ENCODE measurements at regions not wholly inside any gene's neighbourhood (a gene's known extent, or its start where the extent isn't known, plus 50 kb on each side); places are given as distances from the start of the nearest gene placed in this dataset.

DNA sequence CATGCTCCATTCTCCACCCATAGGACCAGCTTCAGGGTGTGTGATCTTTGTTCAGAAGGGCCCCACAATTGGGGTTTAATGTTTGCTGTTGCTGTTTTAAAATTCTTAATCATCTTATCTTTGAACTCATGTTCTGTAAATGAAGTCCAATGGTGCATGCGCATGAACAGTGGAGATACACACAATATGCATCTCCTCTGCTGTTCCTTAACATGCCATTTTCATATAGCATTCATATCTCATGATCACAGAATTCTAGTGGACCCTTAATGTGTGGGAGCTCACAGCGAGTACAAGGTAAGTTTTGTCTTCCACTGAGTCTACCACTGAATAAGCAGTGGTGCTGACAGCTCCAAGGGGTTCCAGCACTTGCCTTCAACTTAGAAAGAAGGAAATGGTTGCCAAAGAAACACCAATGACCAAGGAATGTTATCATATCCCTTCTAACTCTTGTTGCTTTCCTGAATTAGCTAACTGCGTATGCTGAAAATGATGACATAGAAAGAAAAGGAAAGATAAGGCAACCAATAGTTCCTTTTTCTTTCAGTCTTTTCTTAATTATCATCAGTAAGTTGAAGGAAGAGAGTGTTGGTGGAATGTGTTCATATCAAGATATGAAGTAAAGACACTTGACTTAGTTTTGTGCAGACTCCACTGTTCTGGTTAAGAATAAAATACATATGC, 149.3 kb upstream of the FOXN2 start:
- Mint-ChIP-seq H3K36me3 (no peaks in the 10 kb centered on the region), H3K4me3 (no peak overlapping the region), H3K9me3 (peaks cover 28% of the 10 kb centered on the region), H3K27ac (no peak overlapping the region), H3K27me3 (ENCODE audit: low read depth) (no peaks in the 10 kb centered on the region), H3K4me1 (no peaks in the 10 kb centered on the region)
- DNase-seq (ENCODE audit: low spot score in 2 of 2, unreplicated experiment in 2 of 2) = no peak
- TF ChIP-seq, protein P1, sequence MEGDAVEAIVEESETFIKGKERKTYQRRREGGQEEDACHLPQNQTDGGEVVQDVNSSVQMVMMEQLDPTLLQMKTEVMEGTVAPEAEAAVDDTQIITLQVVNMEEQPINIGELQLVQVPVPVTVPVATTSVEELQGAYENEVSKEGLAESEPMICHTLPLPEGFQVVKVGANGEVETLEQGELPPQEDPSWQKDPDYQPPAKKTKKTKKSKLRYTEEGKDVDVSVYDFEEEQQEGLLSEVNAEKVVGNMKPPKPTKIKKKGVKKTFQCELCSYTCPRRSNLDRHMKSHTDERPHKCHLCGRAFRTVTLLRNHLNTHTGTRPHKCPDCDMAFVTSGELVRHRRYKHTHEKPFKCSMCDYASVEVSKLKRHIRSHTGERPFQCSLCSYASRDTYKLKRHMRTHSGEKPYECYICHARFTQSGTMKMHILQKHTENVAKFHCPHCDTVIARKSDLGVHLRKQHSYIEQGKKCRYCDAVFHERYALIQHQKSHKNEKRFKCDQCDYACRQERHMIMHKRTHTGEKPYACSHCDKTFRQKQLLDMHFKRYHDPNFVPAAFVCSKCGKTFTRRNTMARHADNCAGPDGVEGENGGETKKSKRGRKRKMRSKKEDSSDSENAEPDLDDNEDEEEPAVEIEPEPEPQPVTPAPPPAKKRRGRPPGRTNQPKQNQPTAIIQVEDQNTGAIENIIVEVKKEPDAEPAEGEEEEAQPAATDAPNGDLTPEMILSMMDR (IDR thresholded peaks at IDR 0.05; ENCODE audit: unreplicated experiment) = no peak

- Mint-ChIP-seq H3K27me3 (ENCODE audit: low read depth) (no peaks in the 10 kb centered on the region), H3K4me3 (no peak overlapping the region), H3K9me3 (peaks cover 14% of the 10 kb centered on the region), H3K27ac (no peak overlapping the region), H3K4me1 (no peaks in the 10 kb centered on the region), H3K36me3 (no peaks in the 10 kb centered on the region)
- no peak for DNase-seq (ENCODE audit: low spot score in 2 of 2, unreplicated experiment in 2 of 2)
- TF ChIP-seq, protein P1 (IDR thresholded peaks at IDR 0.05; ENCODE audit: unreplicated experiment) = no peak
Observed at GRCh38 chr2:48169141-48169592, 145.3 kb upstream of the FOXN2 start.

GRCh38 chr2:48170281-48170680, 144.2 kb upstream of the FOXN2 start:
- H3K27me3 Mint-ChIP-seq (ENCODE audit: low read depth) = no peaks in the 10 kb centered on the region
- no peak overlapping the region for H3K4me3 Mint-ChIP-seq
- DNase-seq (ENCODE audit: low spot score in 2 of 2, unreplicated experiment in 2 of 2) = no peak
- H3K9me3 Mint-ChIP-seq = peaks cover 14% of the 10 kb centered on the region
- H3K27ac Mint-ChIP-seq = no peak overlapping the region
- no peaks in the 10 kb centered on the region for H3K36me3 Mint-ChIP-seq
- H3K4me1 Mint-ChIP-seq = no peaks in the 10 kb centered on the region
- TF ChIP-seq, protein P1 (IDR thresholded peaks at IDR 0.05; ENCODE audit: unreplicated experiment) = no peak

DNA sequence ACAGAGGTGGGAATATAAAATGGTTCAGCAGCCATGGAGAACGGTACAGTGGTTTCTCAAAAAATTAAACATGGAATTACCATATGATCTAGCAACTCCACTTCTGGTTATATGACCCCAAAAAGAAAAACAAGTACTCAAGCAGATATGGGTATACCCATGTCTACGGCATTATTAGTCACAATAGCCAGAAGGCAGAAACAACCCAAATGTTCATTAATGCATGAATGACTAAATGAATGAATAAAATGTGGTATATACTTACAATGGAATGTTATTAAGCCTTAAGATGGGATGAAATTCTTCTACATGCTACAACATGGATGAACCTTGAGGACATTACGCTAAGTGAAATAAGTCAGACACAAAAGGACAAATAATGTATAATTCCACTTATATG, 141.3 kb upstream of the FOXN2 start:
- DNase-seq (ENCODE audit: low spot score in 2 of 2, unreplicated experiment in 2 of 2) = no peak
- Mint-ChIP-seq H3K27ac (no peak overlapping the region), H3K27me3 (ENCODE audit: low read depth) (no peaks in the 10 kb centered on the region), H3K9me3 (peaks cover 6% of the 10 kb centered on the region), H3K4me3 (no peak overlapping the region), H3K36me3 (no peaks in the 10 kb centered on the region), H3K4me1 (no peaks in the 10 kb centered on the region)
- TF ChIP-seq, protein P1 (IDR thresholded peaks at IDR 0.05; ENCODE audit: unreplicated experiment) = no peak

GRCh38 chr2:48174503-48174902, 140.0 kb upstream of the FOXN2 start:
- Mint-ChIP-seq H3K4me1 (no peaks in the 10 kb centered on the region), H3K4me3 (no peak overlapping the region), H3K27ac (no peak overlapping the region)

More at GRCh38 chr2:48174503-48174902, 140.0 kb upstream of the FOXN2 start:
- DNase-seq (ENCODE audit: low spot score in 2 of 2, unreplicated experiment in 2 of 2) = no peak
- peaks cover 8% of the 10 kb centered on the region for H3K9me3 Mint-ChIP-seq
- H3K27me3 Mint-ChIP-seq (ENCODE audit: low read depth) = no peaks in the 10 kb centered on the region
- TF ChIP-seq, protein P1 (IDR thresholded peaks at IDR 0.05; ENCODE audit: unreplicated experiment) = no peak
- no peaks in the 10 kb centered on the region for H3K36me3 Mint-ChIP-seq
